K562 (cell line): ENCODE measurements at regions not wholly inside any gene's neighbourhood (a gene's known extent, or its start where the extent isn't known, plus 50 kb on each side); places are given as distances from the start of the nearest gene placed in this dataset.

Source experiments
- ATAC-seq: fragments of 200-7000 bp; cut with Tn5 transposase; 3 replicates; pipeline ENCODE4 v1.9.1; 2020; ENCODE audit warnings: moderate library complexity
- BruUV-seq: library from RNA; stranded (reverse); fragments of 400-500 nt; replicated peaks from 2 replicates; lab custom pipeline; 2021; lab: Mats Ljungman, UMichigan
- CTCF ChIA-PET: fragments of 300-600 bp; formaldehyde crosslinking; extraction: SDS; loops from one replicate; lab custom pipeline; 2021; ENCODE audit warnings: low intra/inter-chr PET ratio; lab: Yijun Ruan, JAX
- POLR2A ChIA-PET: fragments of 300-600, 350-650 bp; sonication (Branson Sonifier 250); formaldehyde crosslinking; extraction: SDS; loops from one replicate; lab custom pipeline; 2021; ENCODE audit warnings: antibody characterized with exemption, inconsistent platforms; lab: Yijun Ruan, JAX
- DNase-seq, 4 experiments: peaks; one replicate each; pipeline versions ENCODE4 v3.0.0 to v3.0.0-alpha.2; 2011 to 2018; ENCODE audit warnings: low spot score in 3 of 4, mixed read lengths in 3 of 4; ENCODE audit errors: extremely low read depth in 1 of 4
- FAIRE-seq: peaks from 2 replicates; lab custom pipeline; 2011; peaks lifted over from hg19 to GRCh38; lab: Jason Lieb, UNC
- H2AFZ ChIP-seq: 2 replicates; pipeline ENCODE4 v1.6.0; 2011; ENCODE audit warnings: low read depth, low read length, control low read depth, inconsistent platforms
- H3K27ac ChIP-seq: fragments of 200-600 bp; 3 replicates; pipeline ENCODE4 v1.8.0; 2011; ENCODE audit warnings: low read depth, mild to moderate bottlenecking, control low read depth, inconsistent platforms, low read length, moderate library complexity, mixed read lengths; ENCODE audit errors: extremely low read depth
- H3K27me3 ChIP-seq, 2 experiments: fragments of 300-600 bp in 1 of 2; 2 replicates in 1 of 2; 3 replicates in 1 of 2; pipeline versions ENCODE4 v1.6.0 to v1.8.0; 2011; ENCODE audit warnings: inconsistent platforms in 2 of 2, low read length in 2 of 2, mild to moderate bottlenecking in 1 of 2, mixed read lengths in 1 of 2, moderate library complexity in 1 of 2; ENCODE audit not compliant: control insufficient read depth in 2 of 2, insufficient read depth in 2 of 2
- H3K36me3 ChIP-seq: fragments of 300-600 bp; 3 replicates; pipeline ENCODE4 v1.8.0; 2011; ENCODE audit warnings: mild to moderate bottlenecking, low read length, inconsistent platforms; ENCODE audit not compliant: control insufficient read depth, insufficient read depth
- H3K4me1 ChIP-seq, 2 experiments: fragments of 200-600 bp in 1 of 2; replicated peaks in 1 of 2; 2 replicates in 1 of 2; 3 replicates in 1 of 2; pipeline versions ENCODE4 v1.5.1 to v1.8.0; 2011; ENCODE audit warnings: inconsistent platforms in 2 of 2, low read length in 2 of 2, mild to moderate bottlenecking in 1 of 2, mixed read lengths in 1 of 2, moderate library complexity in 1 of 2; ENCODE audit not compliant: control insufficient read depth in 2 of 2, insufficient read depth in 2 of 2
- H3K4me2 ChIP-seq: 2 replicates; pipeline ENCODE4 v1.6.1; 2011; ENCODE audit warnings: low read length, control low read depth, inconsistent platforms, mixed read lengths; ENCODE audit not compliant: insufficient read depth
- H3K4me3 ChIP-seq: fragments of 200-600 bp; sonication (generic), shearing (Covaris generic); 2 replicates; pipeline ENCODE4 v1.5.1; 2016; ENCODE audit warnings: control low read depth, inconsistent platforms
- H3K79me2 ChIP-seq: fragments of 200-600 bp; 3 replicates; pipeline ENCODE4 v1.8.0; 2011; ENCODE audit warnings: low read length, inconsistent platforms; ENCODE audit not compliant: control insufficient read depth, insufficient read depth
- H3K9ac ChIP-seq, 2 experiments: 2 replicates each; pipeline versions ENCODE4 v1.6.0 to v1.6.1; 2011; ENCODE audit warnings: low read depth in 2 of 2, low read length in 2 of 2, control low read depth in 1 of 2, inconsistent platforms in 1 of 2, mild to moderate bottlenecking in 1 of 2, mixed read lengths in 1 of 2; ENCODE audit not compliant: insufficient read depth in 1 of 2
- H3K9me1 ChIP-seq: one replicate; pipeline ENCODE4 v1.6.0; 2011; ENCODE audit warnings: inconsistent platforms, mild to moderate bottlenecking, low read length, moderate library complexity; ENCODE audit not compliant: control insufficient read depth, insufficient read depth
- H3K9me3 ChIP-seq: replicated peaks from 2 replicates; pipeline ENCODE4 v1.5.1; 2011; ENCODE audit warnings: low read depth, low read length, inconsistent platforms; ENCODE audit not compliant: control insufficient read depth, insufficient read depth
- H4K20me1 ChIP-seq: replicated peaks from 2 replicates; pipeline ENCODE4 v1.6.1; 2011; ENCODE audit warnings: low read length, inconsistent platforms, mixed read lengths; ENCODE audit not compliant: control insufficient read depth, insufficient read depth
- AFF4 ChIP-seq: sonication (generic); formaldehyde crosslinking; IDR thresholded peaks from 2 replicates; pipeline ENCODE4 v1.8.0; 2023; ENCODE audit warnings: mild to moderate bottlenecking, missing genetic modification reagents
- CHD7 ChIP-seq: fragments of 200-600 bp; sonication (generic); IDR thresholded peaks from one replicate; pipeline ENCODE4 v1.6.1; 2012; ENCODE audit warnings: mild to moderate bottlenecking, low read depth, low read length, inconsistent platforms
- MBD2 ChIP-seq: sonication (generic); IDR thresholded peaks from 2 replicates; pipeline ENCODE4 v1.6.1; 2016; ENCODE audit warnings: low read depth, borderline replicate concordance
- NR2F6 ChIP-seq: fragments of 450-650 bp; formaldehyde crosslinking; IDR thresholded peaks from 2 replicates; pipeline ENCODE4 v1.4.0; 2020; ENCODE audit warnings: mild to moderate bottlenecking
- POLR2A ChIP-seq: fragments of 450-650 bp; conservative IDR thresholded peaks from 2 replicates; pipeline ENCODE4 v1.6.1; 2016
- TARDBP ChIP-seq: fragments of 450-650 bp; IDR thresholded peaks from 2 replicates; pipeline ENCODE4 v1.6.1; 2016
- TCF3 ChIP-seq: sonication (generic); formaldehyde crosslinking; IDR thresholded peaks from 2 replicates; pipeline ENCODE4 v1.4.0; 2020; ENCODE audit warnings: mild to moderate bottlenecking, missing genetic modification reagents
- in situ Hi-C: fragments of 300-500 bp; cut with MboI; formaldehyde crosslinking; loops from 4 replicates; pipeline ENCODE4 v1.15.0; 2018; ENCODE audit warnings: inconsistent platforms, mixed read lengths
- intact Hi-C: fragments of 100-400 bp; cut with micrococcal nuclease; formaldehyde crosslinking; loops from 2 replicates; pipeline ENCODE4 v1.14.2; 2022

- TF ChIP-seq NR2F6 (CRISPR knock-in tag): no peak
These were observed 103.8 kb upstream of the SLC1A3 start (continued) for GRCh38 chr5:36502608-36503007.

GRCh38 chr5:36505021-36505420 is 101.4 kb upstream of the SLC1A3 start:
- no TSS peak for BruUV-seq
- no peak for DNase-seq
- no peaks in the 10 kb centered on the region for H3K9me3 ChIP-seq
- ChIA-PET CTCF (interaction anchor here (0.5 to 1.2 kb wide), 2 partner anchors 90 to 532 kb away, joined by 3 to 4 read pairs; no protein-coding TSS in a partner anchor), POLR2A (interaction anchor here (1.2 to 1.4 kb wide), 2 partner anchors 13 to 88 kb away, joined by 3 read pairs; no protein-coding TSS in a partner anchor)
- H3K79me2 ChIP-seq: no peaks in the 10 kb centered on the region
- H3K4me1 ChIP-seq: no peaks in the 10 kb centered on the region
- no peaks in the 10 kb centered on the region for H3K36me3 ChIP-seq
- in situ Hi-C loops (no loop called here), intact Hi-C loops (loop anchor here (5.0 to 10.0 kb wide), 4 partner anchors 187 to 540 kb away; no protein-coding TSS in a partner anchor)
- H2AFZ ChIP-seq: no peak overlapping the region
- H3K9ac ChIP-seq: no peak overlapping the region
- H3K4me3 ChIP-seq: no peak overlapping the region
- H3K9me1 ChIP-seq: no peaks in the 10 kb centered on the region
- FAIRE-seq: no peak
- no peak for ATAC-seq
- H3K4me2 ChIP-seq: no peak overlapping the region
- no peaks in the 10 kb centered on the region for H4K20me1 ChIP-seq
- peaks cover 0 to 4% of the 10 kb centered on the region in 2 experiments; a peak in 1 of 5 replicates for H3K27me3 ChIP-seq
- H3K27ac ChIP-seq: no peak overlapping the region
- TF ChIP-seq AFF4 (CRISPR knock-in tag): no peak
- no peak for TF ChIP-seq TARDBP
- TF ChIP-seq POLR2A: no peak
- no peak for TF ChIP-seq CHD7
- no peak for TF ChIP-seq MBD2
- TF ChIP-seq TCF3 (CRISPR knock-in tag): no peak
